Peyer's patch (tissue), 4 donors: ENCODE measurements at regions not wholly inside any gene's neighbourhood (a gene's known extent, or its start where the extent isn't known, plus 50 kb on each side); places are given as distances from the start of the nearest gene placed in this dataset.

Source experiments
- POLR2A ChIP-seq, 2 donors: fragments of 450-650 bp; IDR thresholded peaks; one replicate each; pipeline ENCODE4 v1.5.1; 2017; ENCODE audit warnings: antibody characterized with exemption in 2 of 2, mild to moderate bottlenecking in 2 of 2, moderate library complexity in 2 of 2
- TF ChIP-seq, protein P1 (sequence below), 6 experiments: fragments of 450-650 bp in 4 of 6; fragments of 200-600 bp in 2 of 6; sonication (generic) in 1 of 6; IDR thresholded peaks; one replicate each; pipeline ENCODE4 v1.5.1; 2017 to 2019; ENCODE audit warnings: antibody characterized with exemption in 6 of 6, mild to moderate bottlenecking in 3 of 6, moderate library complexity in 1 of 6

- TF ChIP-seq, protein P1, sequence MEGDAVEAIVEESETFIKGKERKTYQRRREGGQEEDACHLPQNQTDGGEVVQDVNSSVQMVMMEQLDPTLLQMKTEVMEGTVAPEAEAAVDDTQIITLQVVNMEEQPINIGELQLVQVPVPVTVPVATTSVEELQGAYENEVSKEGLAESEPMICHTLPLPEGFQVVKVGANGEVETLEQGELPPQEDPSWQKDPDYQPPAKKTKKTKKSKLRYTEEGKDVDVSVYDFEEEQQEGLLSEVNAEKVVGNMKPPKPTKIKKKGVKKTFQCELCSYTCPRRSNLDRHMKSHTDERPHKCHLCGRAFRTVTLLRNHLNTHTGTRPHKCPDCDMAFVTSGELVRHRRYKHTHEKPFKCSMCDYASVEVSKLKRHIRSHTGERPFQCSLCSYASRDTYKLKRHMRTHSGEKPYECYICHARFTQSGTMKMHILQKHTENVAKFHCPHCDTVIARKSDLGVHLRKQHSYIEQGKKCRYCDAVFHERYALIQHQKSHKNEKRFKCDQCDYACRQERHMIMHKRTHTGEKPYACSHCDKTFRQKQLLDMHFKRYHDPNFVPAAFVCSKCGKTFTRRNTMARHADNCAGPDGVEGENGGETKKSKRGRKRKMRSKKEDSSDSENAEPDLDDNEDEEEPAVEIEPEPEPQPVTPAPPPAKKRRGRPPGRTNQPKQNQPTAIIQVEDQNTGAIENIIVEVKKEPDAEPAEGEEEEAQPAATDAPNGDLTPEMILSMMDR (IDR thresholded peaks at IDR 0.05), result no peak
- TF ChIP-seq POLR2A (IDR thresholded peaks at IDR 0.05), result no peak
These were observed 175.2 kb upstream of the SPATS2L start for GRCh38 chr2:200131307-200131706.
